BJ (cell line): ENCODE measurements at regions not wholly inside any gene's neighbourhood (a gene's known extent, or its start where the extent isn't known, plus 50 kb on each side); places are given as distances from the start of the nearest gene placed in this dataset.

Experiments
- CTCF ChIA-PET: fragments of 350-600 bp; formaldehyde crosslinking; extraction: SDS; loops from one replicate; lab custom pipeline; 2021; ENCODE audit warnings: antibody characterized with exemption, inconsistent platforms; lab: Yijun Ruan, JAX
- POLR2A ChIA-PET: fragments of 300-600 bp; sonication (Branson Sonifier 250); formaldehyde crosslinking; extraction: SDS; loops from one replicate; lab custom pipeline; 2021; ENCODE audit warnings: antibody characterized with exemption; lab: Charles Lee
- DNase-seq: peaks from one replicate; pipeline ENCODE4 v3.0.0-alpha.2; 2011; ENCODE audit warnings: low read depth
- H3K27me3 ChIP-seq: 2 replicates; pipeline ENCODE4 v1.6.0; 2011; ENCODE audit warnings: low read length; ENCODE audit not compliant: control insufficient read depth, insufficient read depth
- H3K36me3 ChIP-seq: 2 replicates; pipeline ENCODE4 v1.5.1; 2011; ENCODE audit warnings: low read length; ENCODE audit not compliant: control insufficient read depth, insufficient read depth
- H3K4me3 ChIP-seq: 2 replicates; pipeline ENCODE4 v1.5.1; 2011; ENCODE audit warnings: low read depth, mild to moderate bottlenecking, control low read depth, low read length
- TF ChIP-seq, protein P1 (sequence below): IDR thresholded peaks from 2 replicates; pipeline ENCODE4 v1.5.1; 2011; ENCODE audit warnings: low read depth, mild to moderate bottlenecking, control low read depth, inconsistent platforms, low read length, moderate library complexity; ENCODE audit not compliant: insufficient read depth

- POLR2A ChIA-PET: no interaction called here
- CTCF ChIA-PET: no interaction called here
- TF ChIP-seq, protein P1, sequence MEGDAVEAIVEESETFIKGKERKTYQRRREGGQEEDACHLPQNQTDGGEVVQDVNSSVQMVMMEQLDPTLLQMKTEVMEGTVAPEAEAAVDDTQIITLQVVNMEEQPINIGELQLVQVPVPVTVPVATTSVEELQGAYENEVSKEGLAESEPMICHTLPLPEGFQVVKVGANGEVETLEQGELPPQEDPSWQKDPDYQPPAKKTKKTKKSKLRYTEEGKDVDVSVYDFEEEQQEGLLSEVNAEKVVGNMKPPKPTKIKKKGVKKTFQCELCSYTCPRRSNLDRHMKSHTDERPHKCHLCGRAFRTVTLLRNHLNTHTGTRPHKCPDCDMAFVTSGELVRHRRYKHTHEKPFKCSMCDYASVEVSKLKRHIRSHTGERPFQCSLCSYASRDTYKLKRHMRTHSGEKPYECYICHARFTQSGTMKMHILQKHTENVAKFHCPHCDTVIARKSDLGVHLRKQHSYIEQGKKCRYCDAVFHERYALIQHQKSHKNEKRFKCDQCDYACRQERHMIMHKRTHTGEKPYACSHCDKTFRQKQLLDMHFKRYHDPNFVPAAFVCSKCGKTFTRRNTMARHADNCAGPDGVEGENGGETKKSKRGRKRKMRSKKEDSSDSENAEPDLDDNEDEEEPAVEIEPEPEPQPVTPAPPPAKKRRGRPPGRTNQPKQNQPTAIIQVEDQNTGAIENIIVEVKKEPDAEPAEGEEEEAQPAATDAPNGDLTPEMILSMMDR: no peak
- Histone ChIP-seq H3K27me3 (no peaks in the 10 kb centered on the region), H3K36me3 (no peaks in the 10 kb centered on the region), H3K4me3 (no peak overlapping the region)
- DNase-seq: no peak
Observed at GRCh38 chr9:26725573-26725972, 167.0 kb downstream of the CAAP1 start.

GRCh38 chr9:26723486-26723885 is 169.1 kb downstream of the CAAP1 start:
- POLR2A ChIA-PET: no interaction called here
- Histone ChIP-seq H3K27me3 (no peaks in the 10 kb centered on the region), H3K36me3 (no peaks in the 10 kb centered on the region), H3K4me3 (no peak overlapping the region)
- CTCF ChIA-PET: interaction anchor here (0.6 to 1.0 kb wide), 3 partner anchors 10 to 472 kb away, joined by 3 read pairs; no protein-coding TSS in a partner anchor
- DNase-seq: no peak
- TF ChIP-seq, protein P1: peak; percentile 35

DNA sequence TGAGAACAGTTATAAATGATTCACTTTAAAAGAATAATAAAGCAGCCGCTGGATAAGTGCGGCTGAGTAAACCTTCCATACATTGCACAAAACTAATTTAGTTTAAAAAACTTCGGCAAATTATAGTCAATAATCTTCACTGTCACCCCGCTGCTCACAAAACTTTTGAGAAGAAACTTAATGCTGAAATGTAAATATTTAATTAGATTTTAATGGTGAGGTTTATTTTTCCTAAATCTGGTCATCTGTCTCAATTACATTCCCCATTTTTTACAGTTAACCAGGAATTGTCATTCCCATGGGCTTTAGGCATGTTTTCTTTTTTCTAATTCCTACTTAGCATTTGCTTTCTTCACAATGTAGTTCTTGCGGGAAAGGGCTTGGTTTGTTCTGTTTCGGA is 169.8 kb downstream of the CAAP1 start:
- ChIA-PET POLR2A (no interaction called here), CTCF (interaction anchor here (1.0 to 1.4 kb wide), 2 partner anchors 11 to 52 kb away, joined by 3 read pairs; no protein-coding TSS in a partner anchor)
- TF ChIP-seq, protein P1: no peak
- H3K4me3 ChIP-seq: no peak overlapping the region
- no peaks in the 10 kb centered on the region for H3K36me3 ChIP-seq
- DNase-seq: no peak
- H3K27me3 ChIP-seq: no peaks in the 10 kb centered on the region

DNA sequence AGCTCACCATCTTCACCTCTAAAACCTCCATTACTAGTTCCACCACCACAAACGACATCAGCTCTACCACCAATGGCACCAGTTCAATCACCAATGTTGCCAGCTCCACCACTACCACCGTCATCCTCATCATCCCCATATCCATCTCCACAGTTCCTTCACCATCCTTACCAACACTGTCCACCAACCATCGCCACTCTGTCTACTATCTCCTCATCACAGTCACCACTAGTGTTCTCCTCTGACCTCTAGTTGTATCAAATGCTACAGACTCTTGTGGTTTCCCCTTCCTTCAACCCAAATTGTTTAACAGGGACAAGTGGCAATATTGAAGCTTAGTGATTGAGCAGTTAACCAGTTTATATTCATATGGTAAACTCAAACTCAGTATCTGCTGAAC is 182.6 kb downstream of the CAAP1 start:
- Histone ChIP-seq H3K36me3 (no peaks in the 10 kb centered on the region), H3K4me3 (no peak overlapping the region), H3K27me3 (no peaks in the 10 kb centered on the region)
- no peak for DNase-seq
- ChIA-PET CTCF (no interaction called here), POLR2A (no interaction called here)
- TF ChIP-seq, protein P1: no peak

- ChIA-PET CTCF (no interaction called here), POLR2A (no interaction called here)
- no peaks in the 10 kb centered on the region for H3K36me3 ChIP-seq
- no peak for DNase-seq
- H3K4me3 ChIP-seq: no peak overlapping the region
- TF ChIP-seq, protein P1: no peak
- no peaks in the 10 kb centered on the region for H3K27me3 ChIP-seq
Observed at GRCh38 chr9:26706223-26706622, 186.4 kb downstream of the CAAP1 start.
